Urothelium cell line (cell line): ENCODE measurements at regions not wholly inside any gene's neighbourhood (a gene's known extent, or its start where the extent isn't known, plus 50 kb on each side); places are given as distances from the start of the nearest gene placed in this dataset.
"Not testable (repeated sequence)": the region's sequence is repeated elsewhere in the genome, so short reads cannot be mapped to it uniquely, and the experiment has no call there.

Experiments used
- DNase-seq: peaks from one replicate; pipeline ENCODE4 v3.0.0; 2011; ENCODE audit warnings: low spot score, mixed read lengths
- FAIRE-seq: peaks from 2 replicates; lab custom pipeline; 2011; peaks lifted over from hg19 to GRCh38; lab: Jason Lieb, UNC

DNA sequence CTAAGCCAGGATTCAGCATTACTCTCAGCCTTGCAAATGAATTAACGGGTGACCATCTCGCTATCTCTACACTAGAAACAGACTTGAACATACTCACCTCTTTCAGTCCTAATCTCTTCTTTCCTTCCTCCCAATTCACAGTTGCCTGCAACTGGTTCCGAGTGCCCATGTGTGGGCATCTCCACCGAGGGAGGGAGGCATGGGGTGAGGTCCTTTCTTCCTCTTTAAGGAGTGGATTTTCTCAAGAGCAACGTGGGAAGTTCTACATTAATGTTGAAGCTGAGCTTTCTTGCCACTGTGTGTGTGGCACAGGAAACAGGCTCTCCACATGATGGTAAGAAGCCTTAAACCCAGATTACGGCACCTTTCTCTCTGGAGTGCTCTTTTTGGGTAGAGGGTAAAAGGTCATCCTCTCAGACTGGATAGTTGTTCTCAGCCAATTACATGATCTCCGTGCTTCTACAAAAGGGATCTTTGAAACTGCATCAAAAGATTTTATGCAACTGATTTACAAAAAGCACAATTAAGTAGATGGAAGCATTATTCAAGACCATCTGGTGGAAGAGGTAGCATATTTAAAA is 286.8 kb upstream of the NR2F2 start:
- FAIRE-seq (no peak), DNase-seq (no peak)

GRCh38 chr15:96046620-96047240 is 283.8 kb upstream of the NR2F2 start:
- no peak for FAIRE-seq
- no peak for DNase-seq

DNA sequence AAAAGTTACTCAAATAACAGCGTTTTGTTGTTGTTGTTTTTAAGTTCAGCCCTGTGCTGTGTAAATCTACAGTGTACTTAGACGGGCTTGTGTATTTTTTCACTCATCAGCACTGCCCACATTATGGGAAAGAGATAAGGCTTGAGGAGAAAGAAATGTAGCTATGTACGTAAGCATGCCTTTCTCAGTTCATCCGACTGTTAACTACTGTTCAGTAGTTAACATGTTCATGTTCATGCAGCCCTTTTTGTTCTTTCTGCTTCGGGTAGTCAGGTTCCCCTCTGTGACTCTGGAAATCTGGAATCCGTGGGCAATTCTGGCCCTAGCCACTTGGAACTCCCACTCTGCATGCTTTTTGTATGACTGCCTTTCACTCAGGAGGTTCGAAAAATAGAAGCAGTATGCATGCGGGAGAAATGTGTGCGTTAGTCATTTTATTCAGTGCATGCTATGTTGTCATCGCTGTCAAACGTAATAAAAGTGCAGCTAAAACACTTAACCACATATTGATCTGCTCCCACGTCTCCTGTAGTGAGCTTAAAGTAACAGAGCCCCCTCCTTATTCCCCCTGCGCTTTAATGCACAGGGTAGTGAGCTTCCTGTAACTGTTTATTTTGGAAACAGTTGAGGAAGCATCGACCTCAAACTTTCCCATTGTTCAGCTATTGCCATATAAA is 283.1 kb upstream of the NR2F2 start:
- FAIRE-seq (no peak), DNase-seq (peak; percentile 24)

- no peak for DNase-seq
- no peak for FAIRE-seq
Measured at GRCh38 chr15:96049323-96049722, 281.2 kb upstream of the NR2F2 start.

DNA sequence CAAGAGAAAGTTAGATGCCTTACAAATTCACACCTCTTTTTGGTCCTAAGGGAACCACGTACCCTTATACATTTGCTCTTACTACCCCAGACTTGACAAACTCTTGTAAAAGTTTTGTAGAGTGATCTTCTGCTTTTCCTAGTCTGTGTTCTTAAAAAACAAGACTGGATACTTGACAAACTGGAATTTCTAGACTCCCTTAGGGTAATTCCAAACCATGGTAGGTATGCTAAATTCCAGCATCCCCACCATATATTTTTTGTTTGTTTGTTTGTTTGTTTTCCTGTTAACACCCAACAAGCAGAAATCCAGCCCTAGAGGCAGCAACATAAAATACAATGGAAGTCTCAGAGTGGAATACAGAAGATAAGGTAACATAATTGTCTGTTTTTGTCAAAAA is 280.7 kb upstream of the NR2F2 start:
- FAIRE-seq = no peak
- DNase-seq = no peak

DNA sequence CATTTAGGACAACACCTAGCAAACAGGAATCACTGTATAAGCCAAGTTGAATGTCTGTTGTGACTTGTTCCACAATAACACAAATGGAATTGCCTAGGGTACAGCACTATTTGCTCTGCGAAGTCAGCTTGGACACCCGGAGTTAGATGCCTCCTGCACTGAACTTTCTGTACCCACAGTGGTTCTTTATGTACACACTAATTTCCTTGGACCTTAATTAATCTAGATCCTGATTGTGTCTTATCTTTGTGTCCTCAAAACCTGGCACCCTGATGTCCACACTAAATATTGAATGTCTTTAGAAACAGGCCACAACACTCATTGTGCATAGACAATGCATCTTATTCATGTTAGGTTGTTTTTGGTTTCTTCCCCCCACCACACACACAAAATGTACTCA is 278.9 kb upstream of the NR2F2 start:
- FAIRE-seq (no peak), DNase-seq (no peak)

- FAIRE-seq = no peak
Measured at GRCh38 chr15:96052154-96052553, 278.3 kb upstream of the NR2F2 start.

DNA sequence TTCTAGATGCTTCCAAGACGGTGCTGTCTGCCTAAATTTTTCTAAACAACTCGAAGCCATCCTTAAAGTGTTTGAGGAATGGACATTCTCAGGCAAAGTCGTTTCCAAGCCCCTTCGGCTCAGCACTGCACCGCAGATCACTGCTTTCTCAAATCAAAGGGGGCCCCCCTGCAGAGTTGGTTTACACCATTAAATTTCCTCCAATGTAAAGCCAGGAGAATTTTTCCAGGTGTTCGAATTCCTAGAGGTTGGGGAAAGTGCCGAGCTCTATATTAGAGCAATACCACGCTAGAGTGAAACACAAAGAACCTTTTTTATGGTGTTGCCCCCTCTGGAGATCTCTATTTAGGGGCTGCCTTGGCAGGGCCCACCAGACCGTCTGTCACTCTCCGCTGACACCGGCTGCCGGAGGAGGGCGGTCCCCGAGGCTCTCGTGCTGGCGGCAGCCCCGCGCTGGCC is 277.9 kb upstream of the NR2F2 start:
- FAIRE-seq (no peak), DNase-seq (no peak)

More at GRCh38 chr15:96052154-96052553, 278.3 kb upstream of the NR2F2 start:
- DNase-seq = no peak

- DNase-seq = peak; percentile 48
- no peak for FAIRE-seq
Measured at GRCh38 chr15:96053031-96053780, 277.3 kb upstream of the NR2F2 start.

- DNase-seq (no peak), FAIRE-seq (no peak)
Measured at GRCh38 chr15:96053781-96054428, 276.6 kb upstream of the NR2F2 start.

GRCh38 chr15:96054621-96055020 is 275.9 kb upstream of the NR2F2 start:
- DNase-seq (no peak), FAIRE-seq (no peak)

GRCh38 chr15:96058103-96058851 is 272.2 kb upstream of the NR2F2 start:
- FAIRE-seq (no peak), DNase-seq (no peak)

- FAIRE-seq, DNase-seq: not testable (repeated sequence)
Measured at GRCh38 chr15:96058852-96059103, 271.7 kb upstream of the NR2F2 start.

DNA sequence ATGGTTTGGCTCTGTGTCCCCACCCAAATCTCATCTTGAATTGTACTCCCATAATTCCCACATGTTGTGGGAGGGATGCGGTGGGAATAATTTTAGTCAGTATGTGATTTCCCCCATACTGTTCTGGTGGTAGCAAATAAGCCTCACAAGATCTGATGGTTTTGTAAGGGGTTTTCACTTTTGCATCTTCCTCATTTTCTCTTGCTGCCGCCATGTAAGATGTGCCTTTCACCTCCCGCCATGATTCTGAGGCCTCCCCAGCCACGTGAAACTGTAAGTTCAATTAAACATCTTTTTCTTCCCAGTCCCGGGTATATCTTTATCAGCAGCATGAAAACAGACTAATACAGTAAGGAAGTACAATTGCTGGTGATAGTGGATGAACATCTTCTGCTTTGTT is 269.9 kb upstream of the NR2F2 start:
- FAIRE-seq, DNase-seq: not testable (repeated sequence)

GRCh38 chr15:96064351-96064756 is 266.1 kb upstream of the NR2F2 start:
- DNase-seq (no peak), FAIRE-seq (no peak)

DNA sequence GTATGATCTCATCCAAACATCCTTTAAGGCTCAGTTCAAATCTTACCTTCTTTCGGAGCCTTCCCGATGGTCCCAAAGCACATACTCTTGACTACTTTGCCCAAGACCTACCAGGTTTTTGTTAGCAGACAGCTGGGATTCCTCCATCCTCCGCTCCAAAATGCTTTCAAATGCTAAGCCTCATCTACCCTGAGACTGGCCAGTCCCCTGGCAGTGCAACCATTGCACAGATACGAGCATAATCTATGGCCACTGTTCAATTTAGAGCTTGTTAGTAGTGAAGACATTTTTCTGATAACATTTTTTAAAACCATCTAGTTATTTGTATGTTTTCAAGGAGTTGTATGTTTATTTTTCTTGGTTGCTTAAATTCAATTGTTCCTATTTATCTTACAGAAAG is 264.4 kb upstream of the NR2F2 start:
- DNase-seq = no peak
- no peak for FAIRE-seq

DNA sequence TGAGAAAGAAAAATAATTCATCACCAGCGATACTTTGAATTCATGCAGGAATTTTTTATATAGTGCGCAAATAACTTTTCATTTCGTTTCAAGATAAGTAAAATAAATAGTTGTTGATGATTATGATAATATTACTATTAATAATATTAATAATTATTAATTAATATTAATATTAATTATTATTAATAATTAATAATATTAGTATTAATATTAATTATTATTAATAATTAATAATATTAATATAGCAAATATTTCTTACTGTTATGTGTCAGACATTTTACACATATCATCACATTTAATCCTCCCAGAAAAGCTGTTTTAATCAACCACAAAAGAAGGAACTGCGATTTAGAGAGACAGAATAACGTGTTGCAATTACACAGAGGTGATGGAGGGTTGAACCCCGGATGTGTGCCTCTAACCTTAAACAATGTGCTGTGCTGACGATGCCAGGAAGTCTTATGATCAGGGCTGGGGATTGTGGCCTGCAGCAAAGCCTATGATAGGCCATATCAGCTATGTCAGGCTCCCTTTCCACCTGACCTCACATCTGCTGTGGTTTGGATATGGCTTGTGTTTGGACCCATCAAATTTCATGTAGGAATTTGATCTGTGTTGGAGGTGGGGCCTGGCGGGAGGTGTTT is 263.5 kb upstream of the NR2F2 start:
- FAIRE-seq (no peak), DNase-seq (no peak)

DNA sequence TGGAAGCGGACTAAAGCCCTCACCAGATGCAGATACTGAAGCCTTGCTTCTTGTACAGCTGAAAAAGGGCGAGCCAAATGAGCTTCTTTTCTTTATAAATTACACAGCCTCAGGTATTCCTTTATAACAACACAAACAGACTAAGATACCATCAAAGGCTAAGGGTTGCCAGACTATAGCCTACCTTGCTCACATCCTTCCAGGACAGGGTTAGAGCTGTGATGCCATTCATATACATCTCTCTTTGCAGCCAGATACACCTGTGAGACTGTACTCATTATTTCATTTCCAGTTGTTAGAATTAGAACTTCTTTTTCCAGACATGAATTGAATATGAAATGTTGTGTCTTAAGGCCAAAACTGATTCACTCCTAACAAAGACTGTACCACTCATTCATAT is 262.8 kb upstream of the NR2F2 start:
- no peak for FAIRE-seq

GRCh38 chr15:96068897-96069296 is 261.6 kb upstream of the NR2F2 start:
- FAIRE-seq (no peak), DNase-seq (no peak)

More for the DNA sequence above, 262.8 kb upstream of the NR2F2 start:
- DNase-seq = no peak

- FAIRE-seq = no peak
Measured at GRCh38 chr15:96070636-96071035, 259.9 kb upstream of the NR2F2 start.

More at GRCh38 chr15:96070636-96071035, 259.9 kb upstream of the NR2F2 start:
- DNase-seq = no peak
